Glomerular endothelial cell (primary cell): ENCODE measurements at regions not wholly inside any gene's neighbourhood (a gene's known extent, or its start where the extent isn't known, plus 50 kb on each side); places are given as distances from the start of the nearest gene placed in this dataset.
"Not testable (repeated sequence)": the region's sequence is repeated elsewhere in the genome, so short reads cannot be mapped to it uniquely, and the experiment has no call there.

Experiments used
- DNase-seq: peaks from one replicate; pipeline ENCODE4 v3.0.0-alpha.2; 2011; ENCODE audit warnings: low read depth, low spot score; ENCODE audit errors: extremely low read depth

DNA sequence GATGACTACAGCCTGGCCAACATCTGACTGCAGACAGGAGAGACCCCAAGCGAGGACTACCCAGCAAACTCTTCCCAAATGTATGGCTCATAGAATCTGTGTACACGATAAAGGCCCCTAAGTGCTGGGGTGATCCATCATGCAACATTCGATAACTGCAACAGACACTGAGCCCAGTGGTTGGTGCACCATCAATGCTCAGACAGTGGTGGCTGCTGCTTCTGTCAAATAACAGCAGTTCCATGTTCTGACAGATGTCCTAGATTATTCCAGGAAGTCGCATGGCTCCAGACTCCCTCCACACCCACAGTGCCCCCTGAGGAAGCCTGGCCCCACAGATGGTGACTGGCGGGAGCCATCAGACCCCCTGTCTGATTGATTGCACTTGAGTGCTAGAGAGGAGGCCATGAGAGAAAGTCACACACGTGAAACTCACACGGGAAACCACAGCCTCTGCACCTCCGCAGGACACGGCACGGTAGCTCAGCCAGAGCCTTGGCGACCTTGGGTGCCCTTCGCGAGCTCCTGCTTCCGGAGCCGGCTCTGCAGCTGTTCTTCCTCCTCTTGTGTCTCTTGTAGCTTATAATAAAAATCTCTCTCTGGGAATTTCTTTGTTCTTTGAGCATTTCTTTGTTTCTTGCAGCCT lies 1155.9 kb downstream of the TBC1D22A start:
- no peak for DNase-seq

GRCh38 chr22:47914481-47915097 lies 1152.1 kb downstream of the TBC1D22A start:
- no peak for DNase-seq

GRCh38 chr22:47902646-47903180 lies 1140.3 kb downstream of the TBC1D22A start:
- DNase-seq = no peak

DNA sequence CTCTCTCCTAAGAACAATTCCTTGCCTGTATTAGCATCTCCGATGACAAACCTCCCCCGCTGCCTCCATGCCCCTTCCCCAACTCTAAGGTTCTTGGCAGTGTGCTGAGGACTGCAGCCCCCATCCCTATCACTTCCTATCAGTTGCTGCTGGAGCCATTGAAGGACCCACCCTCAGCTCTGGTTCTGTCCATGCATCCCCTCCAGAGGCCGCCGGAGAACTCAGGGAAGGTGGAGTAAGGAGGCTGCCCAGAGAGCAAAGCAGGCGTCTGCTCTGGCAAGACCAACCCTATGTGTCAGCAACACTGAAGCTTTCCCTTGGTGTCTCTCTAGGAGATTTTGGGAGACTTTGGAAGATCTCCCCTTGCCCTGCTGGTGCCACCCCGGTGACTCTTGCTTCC lies 1139.5 kb downstream of the TBC1D22A start:
- no peak for DNase-seq

DNA sequence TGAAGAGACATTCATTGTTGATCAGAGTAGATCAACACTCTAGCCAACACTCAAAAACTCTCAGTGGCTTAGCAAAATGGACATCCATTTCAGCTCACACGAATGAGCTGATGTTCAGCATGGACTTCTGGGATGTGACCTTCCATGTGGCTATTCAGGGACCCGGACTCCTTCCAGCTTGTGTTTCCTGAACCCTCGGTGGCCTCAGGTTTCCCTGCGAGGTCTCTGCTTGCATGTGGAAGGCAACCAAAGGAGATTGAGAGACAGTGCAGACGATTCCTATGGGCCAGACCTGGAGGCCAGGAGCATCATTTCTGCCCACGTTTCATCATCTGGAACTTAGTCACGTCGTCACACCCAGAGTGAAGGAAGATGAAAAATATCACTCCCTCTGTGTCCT lies 1137.4 kb downstream of the TBC1D22A start:
- DNase-seq = no peak

DNA sequence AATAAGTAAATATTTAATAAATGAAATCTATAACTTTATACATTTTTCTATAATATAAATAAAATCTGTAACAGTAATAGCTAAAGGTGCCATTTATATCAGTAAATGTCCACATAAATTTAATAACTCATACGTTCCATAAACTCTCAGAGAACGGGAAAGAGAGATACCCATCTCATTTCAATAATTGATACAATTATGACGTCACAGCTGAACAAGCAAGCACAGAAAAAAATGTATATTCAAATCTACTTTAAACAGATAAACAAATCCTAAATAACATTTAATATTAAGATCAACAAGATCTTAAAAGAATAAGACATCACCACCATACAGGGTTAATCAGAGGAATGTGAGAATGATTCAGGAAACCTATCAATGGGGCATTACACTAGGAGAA lies 1136.5 kb downstream of the TBC1D22A start:
- DNase-seq = no peak

DNA sequence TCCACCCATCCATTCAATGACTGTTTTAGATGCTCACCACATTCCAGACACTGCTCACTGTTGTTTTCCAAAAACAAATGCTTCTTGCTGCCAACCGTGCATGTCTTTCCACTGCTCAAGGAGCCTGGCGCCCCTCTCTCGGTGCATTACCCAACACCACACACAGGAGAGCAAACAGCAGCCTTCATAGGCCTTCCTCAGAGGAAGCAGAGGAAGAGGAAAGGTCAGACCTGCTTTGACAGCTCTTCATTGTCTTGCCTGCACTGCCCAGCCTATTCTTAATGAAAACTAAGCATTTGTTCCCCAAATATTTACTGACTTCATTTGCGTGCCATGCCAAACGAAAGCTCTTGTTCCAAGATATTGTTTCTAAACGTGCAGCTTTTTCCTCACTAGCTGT lies 1129.2 kb downstream of the TBC1D22A start:
- no peak for DNase-seq

DNA sequence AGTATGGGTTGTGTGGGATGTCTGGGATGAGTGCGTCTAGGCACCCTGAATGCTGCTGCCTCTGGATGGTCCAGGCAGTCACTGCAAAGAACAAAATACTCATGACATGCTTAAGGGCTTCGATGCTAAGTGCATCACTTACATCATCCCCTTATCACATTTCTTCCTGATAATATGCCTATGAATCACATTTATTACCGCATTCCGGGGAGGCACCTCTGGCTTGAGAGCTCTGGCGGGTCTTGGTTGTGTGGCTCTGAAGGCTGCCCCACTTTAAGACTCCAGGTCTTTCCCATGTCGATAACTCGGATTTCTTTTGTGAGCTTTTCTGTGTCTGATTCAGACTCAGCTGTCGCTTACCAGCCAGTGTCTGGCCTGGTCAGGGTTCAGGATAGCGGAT lies 1126.4 kb downstream of the TBC1D22A start:
- no peak for DNase-seq

DNA sequence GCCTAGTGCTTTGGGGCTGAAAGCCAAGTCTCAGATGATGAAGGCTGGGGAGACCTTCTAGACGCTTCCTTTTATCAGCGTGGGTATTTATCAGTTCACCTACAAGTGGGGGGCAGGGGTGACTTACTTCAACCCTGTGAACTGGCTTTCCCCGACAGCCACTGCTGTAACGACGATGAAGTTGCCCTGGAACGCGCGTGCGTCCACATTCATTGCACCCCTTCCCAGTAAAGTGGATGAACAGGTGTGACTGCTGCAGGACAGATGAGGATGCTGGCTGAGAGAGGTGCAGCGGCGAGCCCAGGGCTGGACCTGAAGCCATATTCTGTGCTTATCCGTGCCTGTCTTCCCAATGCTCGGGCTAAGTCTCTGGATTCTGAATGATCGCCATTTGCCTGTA lies 1122.3 kb downstream of the TBC1D22A start:
- DNase-seq = no peak

DNA sequence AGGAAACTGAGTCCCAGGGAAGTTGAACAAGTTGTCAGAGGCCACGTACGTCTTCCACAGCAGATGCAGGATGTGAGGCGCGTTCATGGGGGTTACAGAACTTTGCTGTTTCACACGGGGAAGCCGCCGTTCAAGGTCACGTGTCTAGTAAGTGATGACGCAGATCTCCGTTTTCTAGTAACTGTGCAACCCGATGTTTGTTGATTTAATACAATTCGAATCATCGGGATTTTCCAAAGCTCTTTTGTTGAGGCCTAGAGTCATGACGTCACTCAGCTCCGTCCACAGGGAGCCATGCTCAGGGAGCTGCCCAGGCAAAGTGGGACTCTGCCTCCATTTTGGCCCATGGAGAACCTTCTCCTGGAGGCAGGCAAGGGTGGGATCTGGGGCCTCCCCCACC lies 1121.8 kb downstream of the TBC1D22A start:
- no peak for DNase-seq

DNA sequence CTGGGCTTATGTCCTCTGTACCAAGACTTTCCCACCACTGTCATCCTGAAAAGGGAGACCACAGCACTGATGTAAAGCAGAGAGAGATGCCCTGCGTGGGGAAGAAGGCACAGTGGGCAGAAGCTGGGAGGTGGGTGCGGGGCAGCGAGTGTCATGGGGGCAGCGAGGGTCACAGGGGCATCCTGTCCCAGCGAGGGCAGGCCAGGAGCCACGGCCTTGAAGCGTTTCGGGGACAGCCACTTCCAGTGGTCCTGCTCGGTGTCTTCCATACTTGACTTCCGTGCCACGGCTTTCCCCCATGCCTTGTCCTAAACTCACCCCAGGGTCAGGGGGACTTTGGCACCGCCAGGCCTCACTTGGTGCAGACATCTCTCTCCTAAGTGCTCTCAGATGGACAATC lies 1121.3 kb downstream of the TBC1D22A start:
- no peak for DNase-seq

DNA sequence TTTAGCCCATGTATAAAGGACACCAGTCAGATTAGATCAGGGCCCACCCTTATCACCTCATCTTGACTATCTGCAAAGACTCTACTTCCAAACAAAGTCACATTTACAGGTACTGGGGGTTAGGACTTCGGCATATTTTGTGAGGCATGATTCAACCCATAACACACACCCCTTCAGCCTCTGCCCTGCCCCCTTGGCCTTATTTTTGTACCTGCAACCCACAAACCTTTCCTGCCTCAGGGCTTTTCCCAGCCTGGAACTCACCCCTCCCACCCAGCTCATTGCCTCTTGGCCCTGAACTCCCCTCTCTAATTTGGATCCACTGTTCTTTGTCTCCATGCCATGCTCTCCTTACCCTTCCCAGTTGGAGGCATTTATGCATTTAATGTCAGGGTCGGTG lies 1116.9 kb downstream of the TBC1D22A start:
- no peak for DNase-seq

- no peak for DNase-seq
These were observed 1116.0 kb downstream of the TBC1D22A start for GRCh38 chr22:47878460-47878859.

DNA sequence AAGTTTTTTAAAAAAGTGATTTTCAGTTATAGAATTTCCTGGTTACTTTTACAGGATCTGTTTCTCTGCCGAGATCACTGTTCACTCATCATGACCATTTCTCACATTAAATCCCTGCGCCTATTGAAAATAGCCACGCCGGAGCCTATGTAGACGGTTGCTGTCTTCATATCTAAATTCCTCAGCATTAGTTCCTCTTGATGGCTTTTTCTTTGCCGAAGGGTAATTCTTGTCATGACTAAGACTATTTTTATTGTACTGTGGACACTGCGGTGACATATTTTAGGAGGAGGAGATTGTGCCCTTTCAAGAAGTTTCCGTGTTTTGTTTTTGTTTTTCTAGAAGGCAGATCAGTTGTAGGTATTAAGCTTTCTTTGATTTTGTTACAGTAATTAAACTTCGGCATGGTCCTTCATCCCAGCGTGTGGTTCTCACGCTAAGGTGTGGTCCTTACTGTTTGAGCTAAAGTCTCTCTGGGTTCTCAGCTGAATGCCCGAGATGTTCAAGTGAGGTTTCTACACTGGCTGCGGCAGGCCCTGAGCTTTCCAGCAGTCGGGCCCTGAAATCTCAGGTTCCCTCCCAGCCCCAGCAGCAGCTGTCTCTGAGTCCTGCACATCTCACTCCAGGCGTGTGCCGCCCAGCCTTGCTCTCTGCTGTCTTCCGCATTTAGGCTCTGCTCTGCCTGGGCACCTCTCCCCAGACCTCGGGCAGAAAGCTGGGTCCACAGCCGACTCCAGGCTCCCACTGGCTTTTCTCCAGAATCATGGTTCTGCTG lies 1110.5 kb downstream of the TBC1D22A start:
- no peak for DNase-seq

GRCh38 chr22:47865626-47866025 lies 1103.2 kb downstream of the TBC1D22A start:
- DNase-seq = no peak

- no peak for DNase-seq
These were observed 1099.9 kb downstream of the TBC1D22A start for GRCh38 chr22:47862394-47862793.

- not testable (repeated sequence) for DNase-seq
These were observed 1098.5 kb downstream of the TBC1D22A start for GRCh38 chr22:47860907-47861306.

DNA sequence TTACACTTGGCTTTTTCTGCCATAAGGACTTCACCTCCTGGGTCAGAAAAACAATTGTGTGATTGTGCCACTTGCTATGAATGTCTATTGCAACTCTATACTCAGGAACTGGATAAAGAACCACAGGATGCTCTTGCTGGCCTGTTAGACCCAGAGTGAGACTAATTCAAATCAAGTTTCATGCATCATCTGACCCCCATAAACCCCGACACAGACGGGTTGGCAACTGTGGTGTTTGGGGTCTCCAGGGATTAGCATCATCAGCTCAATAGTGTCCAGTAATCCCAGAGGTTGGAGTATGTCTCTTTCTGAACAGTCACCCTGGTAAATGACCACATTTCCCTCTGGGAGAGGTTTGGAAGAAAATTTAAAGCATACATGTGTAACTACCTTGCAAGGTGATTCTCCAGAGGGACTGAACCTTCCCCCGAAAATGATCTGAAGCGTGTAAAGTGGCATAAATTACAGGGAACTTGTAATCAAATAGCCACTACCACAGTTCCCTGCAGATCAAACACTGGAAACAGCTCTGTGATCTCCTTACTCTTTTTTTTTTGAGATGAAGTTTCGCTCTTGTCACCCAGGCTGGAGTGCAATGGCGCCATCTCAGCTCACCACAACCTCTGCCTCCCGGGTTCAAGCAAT lies 1097.6 kb downstream of the TBC1D22A start:
- no peak for DNase-seq

DNA sequence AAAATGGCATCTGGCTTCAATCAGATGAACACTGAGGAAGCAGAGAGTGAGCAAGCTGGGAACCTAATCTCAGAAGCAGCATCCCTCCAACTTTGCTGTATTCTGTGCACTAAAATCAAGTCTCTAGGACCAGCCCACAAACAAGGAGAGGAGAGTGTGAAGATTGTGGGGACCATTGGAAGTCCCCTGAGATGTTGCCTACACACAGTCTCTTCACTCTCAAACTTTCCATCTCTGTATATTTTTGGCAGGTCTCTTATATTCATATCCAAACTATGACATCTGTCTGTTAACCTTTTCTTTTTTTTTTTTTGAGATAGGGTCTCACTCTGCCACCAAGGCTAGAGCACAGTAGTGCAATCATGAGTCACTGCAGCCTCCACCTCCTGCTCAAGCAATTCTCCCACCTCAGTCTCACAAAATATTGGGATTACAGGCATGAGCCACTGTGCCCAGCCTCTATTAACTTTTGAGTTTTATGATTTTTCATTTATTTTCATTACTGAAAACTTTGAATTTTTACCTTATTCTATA lies 1096.4 kb downstream of the TBC1D22A start:
- no peak for DNase-seq

DNA sequence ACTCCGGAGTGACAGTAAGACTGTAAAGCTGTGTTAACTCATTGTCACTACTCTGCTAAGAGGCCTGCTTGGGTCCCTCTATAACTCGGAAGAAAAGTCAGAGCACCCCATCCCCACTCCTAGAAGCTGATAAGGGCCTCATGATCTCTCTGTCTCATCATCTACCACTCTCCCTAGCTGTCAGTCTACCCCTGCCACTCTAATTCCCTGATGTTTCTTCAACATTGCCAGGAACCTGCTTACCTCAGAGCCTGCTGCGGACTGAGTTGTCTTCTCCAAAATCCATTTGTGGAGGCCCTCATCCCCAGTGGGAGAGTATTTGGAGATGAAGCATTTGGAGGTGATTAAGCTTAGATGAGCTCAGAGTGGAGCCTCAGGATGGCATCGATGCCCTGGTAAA lies 1092.2 kb downstream of the TBC1D22A start:
- no peak for DNase-seq

DNA sequence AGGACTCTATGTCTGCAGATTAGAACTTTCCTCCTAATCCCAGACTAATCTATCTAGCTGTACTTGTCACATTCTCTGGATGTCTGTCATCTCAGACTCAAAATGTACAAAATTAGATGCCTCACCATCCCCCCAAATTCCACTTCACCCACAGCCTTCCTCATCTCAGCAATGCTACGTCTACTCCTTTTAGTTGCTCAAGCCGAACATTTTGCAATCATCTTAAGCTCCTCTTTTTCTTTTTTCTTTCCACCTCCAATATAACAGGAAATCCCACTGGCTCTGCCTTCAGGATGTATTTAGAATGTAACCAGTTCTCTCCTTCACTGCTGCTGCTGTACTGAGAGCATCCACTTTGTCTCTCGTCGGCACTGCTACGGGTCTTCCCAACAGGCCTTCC lies 1091.8 kb downstream of the TBC1D22A start:
- DNase-seq = no peak
